ENCODE measurements at regions not wholly inside any gene's neighbourhood (a gene's known extent, or its start where the extent isn't known, plus 50 kb on each side); places are given as distances from the start of the nearest gene placed in this dataset.

DNA sequence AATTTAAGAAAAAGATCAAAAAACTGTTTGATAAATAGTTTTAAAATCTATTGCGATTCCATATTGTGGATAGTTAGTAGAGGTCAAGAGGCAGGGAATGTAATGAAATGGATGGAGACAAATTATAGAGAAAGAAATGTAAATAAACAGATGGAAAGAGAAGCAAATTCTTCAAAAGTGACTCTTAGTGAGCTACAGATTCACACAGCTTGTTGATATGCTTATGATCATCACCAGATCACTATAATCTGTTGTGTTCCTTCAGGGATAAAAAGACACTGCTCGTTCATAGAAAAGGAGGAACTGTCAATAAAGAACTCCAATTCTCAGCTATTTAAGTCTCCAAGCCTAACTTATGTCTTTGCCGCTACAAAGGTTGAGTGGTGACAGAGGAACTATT is 251.4 kb upstream of the SEMA3C start:
- Histone ChIP-seq H3K4me1 (ENCODE audit: control insufficient read depth in 3 of 3, insufficient read depth in 2 of 3, low read depth in 1 of 3, low read length in 2 of 3) (no peaks in the 10 kb centered on the region), H3K9me3 (ENCODE audit: control insufficient read depth in 2 of 2, insufficient read depth in 1 of 2, low read depth in 1 of 2, low read length in 1 of 2) (no peaks in the 10 kb centered on the region), H3K4me3 (ENCODE audit: low read depth in 1 of 3, low read length in 3 of 3) (no peak overlapping the region), H3K27ac (ENCODE audit: low read depth in 1 of 3, low read length in 2 of 3) (no peak overlapping the region), H3K36me3 (ENCODE audit: control insufficient read depth in 3 of 3, insufficient read depth in 2 of 3, low read depth in 1 of 3, low read length in 3 of 3) (no peaks in the 10 kb centered on the region), H3K27me3 (ENCODE audit: control insufficient read depth in 3 of 3, insufficient read depth in 3 of 3, low read length in 3 of 3) (no peaks in the 10 kb centered on the region)
- DNase-seq (no peak), FAIRE-seq (no peak)
- 61 to 96% (median 95%) methylated on average over 3 of the region's 3 CpGs for WGBS, 3 donors

DNA sequence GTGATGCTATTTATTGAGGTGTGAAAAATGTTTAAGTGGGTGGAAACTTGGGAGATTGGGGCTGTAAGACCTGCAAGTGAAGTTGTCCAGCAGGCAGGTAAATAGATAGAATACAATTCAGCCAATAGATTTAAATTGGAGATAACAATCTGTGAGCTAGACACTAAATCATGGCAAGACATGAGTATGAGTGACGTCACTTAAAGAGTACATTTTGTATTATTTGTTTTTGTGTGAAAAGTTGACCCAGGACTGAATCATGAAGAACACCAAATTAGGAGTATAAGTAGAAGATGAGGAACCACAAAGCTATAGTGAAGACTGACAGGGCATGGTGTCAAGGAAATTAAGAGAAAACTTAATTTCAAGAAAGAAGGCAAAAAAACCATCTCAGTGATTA is 249.1 kb upstream of the SEMA3C start:
- no peak overlapping the region for H3K27ac ChIP-seq (ENCODE audit: low read depth in 1 of 3, low read length in 2 of 3)
- no peak for FAIRE-seq
- no peaks in the 10 kb centered on the region for H3K9me3 ChIP-seq (ENCODE audit: control insufficient read depth in 2 of 2, insufficient read depth in 1 of 2, low read depth in 1 of 2, low read length in 1 of 2)
- H3K36me3 ChIP-seq (ENCODE audit: control insufficient read depth in 3 of 3, insufficient read depth in 2 of 3, low read depth in 1 of 3, low read length in 3 of 3): no peaks in the 10 kb centered on the region
- no peak overlapping the region for H3K4me3 ChIP-seq (ENCODE audit: low read depth in 1 of 3, low read length in 3 of 3)
- H3K4me1 ChIP-seq (ENCODE audit: control insufficient read depth in 3 of 3, insufficient read depth in 2 of 3, low read depth in 1 of 3, low read length in 2 of 3): no peaks in the 10 kb centered on the region
- no peaks in the 10 kb centered on the region for H3K27me3 ChIP-seq (ENCODE audit: control insufficient read depth in 3 of 3, insufficient read depth in 3 of 3, low read length in 3 of 3)
- WGBS, 3 donors: 86 to 92% (median 92%) methylated on average over 1 of the region's 1 CpG
- DNase-seq: no peak

DNA sequence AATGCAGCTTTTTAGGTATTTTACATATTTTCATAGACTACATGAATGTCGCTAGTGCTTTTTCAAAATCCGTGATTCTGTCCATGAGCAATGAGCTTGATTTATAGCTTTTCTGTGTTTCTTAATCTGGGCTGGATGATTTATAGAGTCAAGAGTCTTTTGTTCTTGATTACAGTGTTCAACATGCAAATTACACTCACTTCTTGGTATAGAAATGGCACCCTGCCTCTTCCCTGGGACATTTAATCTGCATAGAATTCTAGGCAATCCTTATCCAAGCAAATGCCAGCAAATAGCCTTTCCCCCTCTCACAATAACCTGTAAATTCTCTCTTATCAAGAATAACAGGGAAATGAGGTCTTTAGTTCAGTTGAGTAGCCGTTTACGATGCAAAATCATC is 246.2 kb upstream of the SEMA3C start:
- DNase-seq (no peak), FAIRE-seq (no peak)
- 70 to 80% (median 76%) methylated on average over 4 of the region's 4 CpGs for WGBS, 3 donors

DNA sequence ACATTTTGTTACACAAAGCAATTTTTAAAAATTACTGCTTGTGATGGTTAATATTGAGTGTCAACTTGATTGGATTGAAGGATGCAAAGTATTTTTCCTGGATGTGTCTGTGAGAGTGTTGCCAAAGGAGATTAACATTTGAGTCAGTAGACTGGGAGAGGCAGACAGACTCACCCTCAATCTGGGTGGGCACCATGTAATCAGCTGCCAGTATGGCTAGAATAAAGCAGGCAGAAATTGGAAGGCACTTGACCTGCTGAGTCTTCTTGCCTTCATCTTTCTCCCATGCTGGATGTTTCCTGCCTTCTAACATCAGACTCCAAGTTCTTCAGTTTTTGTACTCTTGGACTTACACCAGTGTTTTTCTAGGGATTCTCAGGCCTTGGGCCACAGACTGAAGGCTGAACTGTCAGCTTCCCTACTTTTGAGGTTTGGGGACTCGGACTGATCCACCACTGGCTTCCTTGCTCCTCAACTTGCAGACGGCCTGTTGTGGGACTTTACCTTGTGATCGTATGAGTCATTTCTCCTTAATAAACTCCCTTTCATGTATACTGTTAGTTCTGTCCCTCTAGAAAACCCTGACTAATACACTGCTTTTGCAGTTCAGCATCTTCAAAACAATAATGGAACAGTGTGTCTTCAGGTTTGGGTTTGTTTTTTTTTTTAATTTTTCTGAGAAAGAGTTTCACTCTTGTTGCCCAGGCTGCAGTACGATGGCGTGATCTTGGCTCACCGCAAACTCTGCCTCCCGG is 244.1 kb upstream of the SEMA3C start:
- Histone ChIP-seq H3K27ac (ENCODE audit: low read depth in 1 of 3, low read length in 2 of 3) (no peak overlapping the region), H3K9me3 (ENCODE audit: control insufficient read depth in 2 of 2, insufficient read depth in 1 of 2, low read depth in 1 of 2, low read length in 1 of 2) (no peaks in the 10 kb centered on the region), H3K27me3 (ENCODE audit: control insufficient read depth in 3 of 3, insufficient read depth in 3 of 3, low read length in 3 of 3) (no peaks in the 10 kb centered on the region), H3K4me1 (ENCODE audit: control insufficient read depth in 3 of 3, insufficient read depth in 2 of 3, low read depth in 1 of 3, low read length in 2 of 3) (no peaks in the 10 kb centered on the region), H3K4me3 (ENCODE audit: low read depth in 1 of 3, low read length in 3 of 3) (no peak overlapping the region), H3K36me3 (ENCODE audit: control insufficient read depth in 3 of 3, insufficient read depth in 2 of 3, low read depth in 1 of 3, low read length in 3 of 3) (no peaks in the 10 kb centered on the region)
- FAIRE-seq (no peak), DNase-seq (no peak)
- 81 to 87% (median 84%) methylated on average over 7 of the region's 7 CpGs for WGBS, 3 donors

More for the DNA sequence above, 246.2 kb upstream of the SEMA3C start:
- Histone ChIP-seq H3K9me3 (ENCODE audit: control insufficient read depth in 2 of 2, insufficient read depth in 1 of 2, low read depth in 1 of 2, low read length in 1 of 2) (no peaks in the 10 kb centered on the region), H3K4me3 (ENCODE audit: low read depth in 1 of 3, low read length in 3 of 3) (no peak overlapping the region), H3K27me3 (ENCODE audit: control insufficient read depth in 3 of 3, insufficient read depth in 3 of 3, low read length in 3 of 3) (no peaks in the 10 kb centered on the region), H3K4me1 (ENCODE audit: control insufficient read depth in 3 of 3, insufficient read depth in 2 of 3, low read depth in 1 of 3, low read length in 2 of 3) (no peaks in the 10 kb centered on the region), H3K27ac (ENCODE audit: low read depth in 1 of 3, low read length in 2 of 3) (no peak overlapping the region), H3K36me3 (ENCODE audit: control insufficient read depth in 3 of 3, insufficient read depth in 2 of 3, low read depth in 1 of 3, low read length in 3 of 3) (no peaks in the 10 kb centered on the region)

DNA sequence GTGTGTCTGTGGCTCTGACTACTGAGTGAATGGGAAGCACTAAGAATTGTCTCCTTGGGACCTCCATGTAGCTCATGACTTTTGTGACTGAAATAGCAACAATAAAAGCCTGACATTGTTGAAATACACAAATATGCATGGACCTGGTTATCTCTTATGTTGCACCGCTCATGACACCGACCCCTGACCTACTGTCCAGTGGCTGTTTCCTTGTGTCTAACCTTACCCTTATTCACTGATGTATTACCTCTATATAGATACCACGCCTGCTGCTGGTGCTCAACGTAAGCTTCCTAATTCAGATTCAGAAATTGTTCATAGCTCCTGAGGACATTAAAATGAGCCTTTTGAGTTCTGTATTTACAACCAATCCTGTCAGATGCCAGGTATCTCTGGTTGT is 243.4 kb upstream of the SEMA3C start:
- WGBS, 3 donors: 83 to 91% (median 88%) methylated on average over 4 of the region's 4 CpGs
- DNase-seq (no peak), FAIRE-seq (no peak)
- no peak overlapping the region for H3K27ac ChIP-seq (ENCODE audit: low read depth in 1 of 3, low read length in 2 of 3)
- H3K27me3 ChIP-seq (ENCODE audit: control insufficient read depth in 3 of 3, insufficient read depth in 3 of 3, low read length in 3 of 3): no peaks in the 10 kb centered on the region
- no peaks in the 10 kb centered on the region for H3K9me3 ChIP-seq (ENCODE audit: control insufficient read depth in 2 of 2, insufficient read depth in 1 of 2, low read depth in 1 of 2, low read length in 1 of 2)
- no peaks in the 10 kb centered on the region for H3K4me1 ChIP-seq (ENCODE audit: control insufficient read depth in 3 of 3, insufficient read depth in 2 of 3, low read depth in 1 of 3, low read length in 2 of 3)
- H3K4me3 ChIP-seq (ENCODE audit: low read depth in 1 of 3, low read length in 3 of 3): no peak overlapping the region
- no peaks in the 10 kb centered on the region for H3K36me3 ChIP-seq (ENCODE audit: control insufficient read depth in 3 of 3, insufficient read depth in 2 of 3, low read depth in 1 of 3, low read length in 3 of 3)

DNA sequence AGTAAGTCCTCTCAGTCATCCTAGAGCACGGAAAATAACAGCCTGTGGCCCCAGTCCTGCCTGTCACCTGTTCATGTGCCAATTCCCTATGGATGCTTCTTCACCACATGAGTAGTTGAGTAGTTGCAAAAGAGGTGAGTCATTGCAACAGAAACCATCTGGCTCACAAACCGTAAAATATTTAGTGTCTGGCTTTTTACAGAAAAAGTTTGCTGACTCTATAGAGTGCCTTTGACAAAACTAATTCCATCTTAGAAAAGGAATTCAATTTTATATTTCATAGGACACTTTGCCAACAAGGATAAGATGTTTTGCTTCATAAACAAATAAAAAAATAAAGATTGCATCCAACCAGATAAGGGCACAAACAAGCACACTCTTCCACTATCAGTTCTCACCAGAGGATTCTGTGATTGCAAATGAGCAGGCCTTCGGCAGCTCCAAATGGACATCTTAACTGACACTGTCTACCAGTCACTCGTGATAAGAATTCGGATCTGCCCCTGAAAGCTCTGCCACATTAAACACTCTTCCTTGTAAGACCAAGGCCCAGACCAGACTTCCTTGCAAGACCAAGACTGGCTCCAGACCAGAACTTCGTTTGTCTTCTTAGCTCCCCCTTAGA is 242.7 kb upstream of the SEMA3C start:
- FAIRE-seq (no peak), DNase-seq (peak in 1 of 2 donors; percentile 14)
- no peaks in the 10 kb centered on the region for H3K4me1 ChIP-seq (ENCODE audit: control insufficient read depth in 3 of 3, insufficient read depth in 2 of 3, low read depth in 1 of 3, low read length in 2 of 3)
- 76 to 83% (median 80%) methylated on average over 6 of the region's 6 CpGs for WGBS, 3 donors
- H3K9me3 ChIP-seq (ENCODE audit: control insufficient read depth in 2 of 2, insufficient read depth in 1 of 2, low read depth in 1 of 2, low read length in 1 of 2): no peaks in the 10 kb centered on the region
- no peak overlapping the region for H3K27ac ChIP-seq (ENCODE audit: low read depth in 1 of 3, low read length in 2 of 3)
- H3K4me3 ChIP-seq (ENCODE audit: low read depth in 1 of 3, low read length in 3 of 3): no peak overlapping the region
- H3K36me3 ChIP-seq (ENCODE audit: control insufficient read depth in 3 of 3, insufficient read depth in 2 of 3, low read depth in 1 of 3, low read length in 3 of 3): no peaks in the 10 kb centered on the region
- no peaks in the 10 kb centered on the region for H3K27me3 ChIP-seq (ENCODE audit: control insufficient read depth in 3 of 3, insufficient read depth in 3 of 3, low read length in 3 of 3)

DNA sequence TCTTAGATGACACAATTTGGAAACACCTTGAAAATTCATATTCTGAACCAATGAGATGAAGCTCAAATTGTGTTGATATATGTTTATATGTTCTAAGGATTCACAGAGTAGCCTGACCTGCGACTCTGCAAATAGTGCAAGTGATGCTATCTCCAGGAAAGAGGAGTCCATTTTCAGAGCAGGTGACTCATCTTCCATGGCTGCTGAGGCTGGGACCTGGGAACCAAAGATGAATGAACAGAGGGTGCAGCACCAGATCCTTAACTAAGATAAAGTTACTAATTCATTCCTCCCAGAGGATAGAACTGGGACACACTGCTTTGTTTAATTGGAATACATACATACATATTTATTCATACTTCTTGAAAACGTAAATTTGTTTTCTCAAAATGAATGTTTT is 240.6 kb upstream of the SEMA3C start:
- DNase-seq (no peak), FAIRE-seq (no peak)
- H3K27me3 ChIP-seq (ENCODE audit: control insufficient read depth in 3 of 3, insufficient read depth in 3 of 3, low read length in 3 of 3): no peaks in the 10 kb centered on the region
- H3K4me3 ChIP-seq (ENCODE audit: low read depth in 1 of 3, low read length in 3 of 3): no peak overlapping the region
- H3K27ac ChIP-seq (ENCODE audit: low read depth in 1 of 3, low read length in 2 of 3): no peak overlapping the region
- H3K9me3 ChIP-seq (ENCODE audit: control insufficient read depth in 2 of 2, insufficient read depth in 1 of 2, low read depth in 1 of 2, low read length in 1 of 2): no peaks in the 10 kb centered on the region
- H3K36me3 ChIP-seq (ENCODE audit: control insufficient read depth in 3 of 3, insufficient read depth in 2 of 3, low read depth in 1 of 3, low read length in 3 of 3): no peaks in the 10 kb centered on the region
- 69 to 87% (median 79%) methylated on average over 2 of the region's 2 CpGs for WGBS, 3 donors
- peaks cover 0 to 6% (median 3%) of the 10 kb centered on the region in 3 donors for H3K4me1 ChIP-seq (ENCODE audit: control insufficient read depth in 3 of 3, insufficient read depth in 2 of 3, low read depth in 1 of 3, low read length in 2 of 3)

DNA sequence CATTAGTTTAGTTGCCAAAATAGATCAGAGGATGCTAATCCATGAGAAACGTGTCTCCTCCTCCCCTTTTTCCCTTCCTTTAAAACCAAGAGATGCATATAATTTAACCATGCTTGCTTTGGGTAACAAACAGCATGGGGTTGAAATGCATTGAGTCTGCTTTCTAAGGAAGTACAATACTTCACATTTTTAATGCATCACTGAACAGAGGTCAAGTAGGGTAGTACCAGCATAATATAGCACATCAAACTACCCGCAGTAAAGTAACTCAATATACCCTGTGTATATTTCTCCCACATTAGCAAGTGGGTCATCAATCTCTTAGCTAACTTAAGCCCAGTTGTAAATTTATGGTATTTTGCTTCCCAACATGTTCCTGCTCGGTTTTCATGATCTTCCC is 239.3 kb upstream of the SEMA3C start:
- H3K4me1 ChIP-seq (ENCODE audit: control insufficient read depth in 3 of 3, insufficient read depth in 2 of 3, low read depth in 1 of 3, low read length in 2 of 3): peaks cover 0 to 6% (median 3%) of the 10 kb centered on the region in 3 donors
- no peak overlapping the region for H3K4me3 ChIP-seq (ENCODE audit: low read depth in 1 of 3, low read length in 3 of 3)
- no peaks in the 10 kb centered on the region for H3K36me3 ChIP-seq (ENCODE audit: control insufficient read depth in 3 of 3, insufficient read depth in 2 of 3, low read depth in 1 of 3, low read length in 3 of 3)
- no peaks in the 10 kb centered on the region for H3K27me3 ChIP-seq (ENCODE audit: control insufficient read depth in 3 of 3, insufficient read depth in 3 of 3, low read length in 3 of 3)
- WGBS, 3 donors: 62 to 84% (median 72%) methylated on average over 3 of the region's 3 CpGs
- DNase-seq: no peak
- no peak for FAIRE-seq
- H3K27ac ChIP-seq (ENCODE audit: low read depth in 1 of 3, low read length in 2 of 3): no peak overlapping the region
- no peaks in the 10 kb centered on the region for H3K9me3 ChIP-seq (ENCODE audit: control insufficient read depth in 2 of 2, insufficient read depth in 1 of 2, low read depth in 1 of 2, low read length in 1 of 2)
